ENCODE measurements at regions not wholly inside any gene's neighbourhood (a gene's known extent, or its start where the extent isn't known, plus 50 kb on each side); places are given as distances from the start of the nearest gene placed in this dataset.

- no peak for FAIRE-seq
Observed at GRCh38 chrX:73134741-73135140, 55.4 kb upstream of the PABPC1L2A start.

GRCh38 chrX:73131877-73132276 is 52.6 kb upstream of the PABPC1L2A start:
- FAIRE-seq: no peak

- FAIRE-seq: peak; percentile 70
Observed at GRCh38 chrX:73131276-73131675, 52.0 kb upstream of the PABPC1L2A start.
